A549 (cell line): ENCODE measurements at regions not wholly inside any gene's neighbourhood (a gene's known extent, or its start where the extent isn't known, plus 50 kb on each side); places are given as distances from the start of the nearest gene placed in this dataset.

ENCODE experiments used
- ATAC-seq, 2 experiments: fragments of 200-7000 bp in 1 of 2; fragments of >200 bp in 1 of 2; cut with Nextera tagmentation in 1 of 2; cut with Tn5 transposase in 1 of 2; 3 replicates each; pipeline versions ENCODE4 v1.8.0 to v1.9.1; 2018 to 2020; ENCODE audit warnings: mild to moderate bottlenecking in 1 of 2, moderate library complexity in 1 of 2
- CTCF ChIA-PET: fragments of 300-600 bp; sonication (Branson Sonifier 250); formaldehyde crosslinking; extraction: SDS; loops from one replicate; lab custom pipeline; 2021; ENCODE audit warnings: antibody characterized with exemption, inconsistent platforms; lab: Yijun Ruan, JAX
- POLR2A ChIA-PET: fragments of 350-600 bp; formaldehyde crosslinking; extraction: SDS; loops from one replicate; lab custom pipeline; 2021; ENCODE audit warnings: antibody characterized with exemption, inconsistent platforms; lab: Yijun Ruan, JAX
- DNase-seq, 2 experiments: peaks; one replicate each; pipeline versions ENCODE4 v3.0.0 to v3.0.0-alpha.2; 2011 to 2016; ENCODE audit warnings: low read depth in 1 of 2, low spot score in 1 of 2
- FAIRE-seq: peaks from 2 replicates; lab custom pipeline; 2011; peaks lifted over from hg19 to GRCh38; lab: Jason Lieb, UNC
- H3K27ac ChIP-seq, 2 experiments: fragments of >200 bp; sonication (Bioruptor Twin); formaldehyde crosslinking; 3 replicates each; pipeline ENCODE4 v1.5.1; 2016 to 2017
- H3K4me1 ChIP-seq: fragments of >200 bp; sonication (Bioruptor Twin); formaldehyde crosslinking; 3 replicates; pipeline ENCODE4 v1.6.1; 2016
- H3K4me2 ChIP-seq: fragments of >200 bp; sonication (Bioruptor Twin); formaldehyde crosslinking; 3 replicates; pipeline ENCODE4 v1.6.1; 2016
- H3K4me3 ChIP-seq: fragments of >200 bp; sonication (Bioruptor Twin); formaldehyde crosslinking; 3 replicates; pipeline ENCODE4 v1.5.1; 2016
- H3K9me3 ChIP-seq: fragments of >200 bp; sonication (Bioruptor Twin); formaldehyde crosslinking; 3 replicates; pipeline ENCODE4 v1.6.1; 2016
- BHLHE40 ChIP-seq: IDR thresholded peaks from 2 replicates; pipeline ENCODE4 v1.6.1; 2012; ENCODE audit warnings: low read depth, low read length, inconsistent platforms
- CBX8 ChIP-seq: fragments of 200-600 bp; sonication (generic); IDR thresholded peaks from 2 replicates; pipeline ENCODE4 v1.6.1; 2016
- CEBPB ChIP-seq, 2 experiments: fragments of >200 bp in 1 of 2; sonication (Bioruptor Twin) in 1 of 2; formaldehyde crosslinking in 1 of 2; IDR thresholded peaks; 2 replicates each; pipeline ENCODE4 v1.6.1; 2012 to 2016
- CHD2 ChIP-seq: fragments of 150-350 bp; IDR thresholded peaks from 2 replicates; pipeline ENCODE4 v1.6.1; 2014; ENCODE audit warnings: low read length; ENCODE audit not compliant: partially characterized antibody
- ESRRA ChIP-seq: fragments of 150-350 bp; IDR thresholded peaks from 2 replicates; pipeline ENCODE4 v1.6.1; 2014; ENCODE audit warnings: mild to moderate bottlenecking, low read length, borderline replicate concordance
- FOXS1 ChIP-seq: fragments of 250-450 bp; sonication (Bioruptor Pico); IDR thresholded peaks from 2 replicates; pipeline ENCODE4 v1.5.0; 2020; ENCODE audit warnings: mild to moderate bottlenecking, moderate library complexity
- HOXB5 ChIP-seq: fragments of 250-450 bp; sonication (Bioruptor Pico); IDR thresholded peaks from 2 replicates; pipeline ENCODE4 v1.5.0; 2020; ENCODE audit warnings: mild to moderate bottlenecking, moderate library complexity
- JUN ChIP-seq, 2 experiments: fragments of >200 bp; sonication (Bioruptor Twin); formaldehyde crosslinking; IDR thresholded peaks; 2 replicates in 1 of 2; 3 replicates in 1 of 2; pipeline ENCODE4 v1.6.1; 2016 to 2017
- MAFK ChIP-seq: fragments of 450-650 bp; IDR thresholded peaks from 2 replicates; pipeline ENCODE4 v1.6.1; 2014; ENCODE audit not compliant: partially characterized antibody
- MAZ ChIP-seq: fragments of 150-350 bp; IDR thresholded peaks from 2 replicates; pipeline ENCODE4 v1.6.1; 2014; ENCODE audit warnings: antibody characterized with exemption, low read depth, low read length, borderline replicate concordance
- MYC ChIP-seq: IDR thresholded peaks from 2 replicates; pipeline ENCODE4 v1.6.1; 2012; ENCODE audit warnings: mild to moderate bottlenecking, inconsistent platforms, low read length, improper control_type of control experiment, borderline replicate concordance
- PHF8 ChIP-seq: fragments of 200-600 bp; sonication (generic); IDR thresholded peaks from 2 replicates; pipeline ENCODE4 v1.6.1; 2016; ENCODE audit warnings: low read depth, mild to moderate bottlenecking, antibody characterized with exemption, moderate library complexity, borderline replicate concordance
- POLR2AphosphoS2 ChIP-seq: conservative IDR thresholded peaks from 2 replicates; pipeline ENCODE4 v1.6.1; 2012; ENCODE audit warnings: low read length, improper control_type of control experiment, inconsistent platforms
- RAD21 ChIP-seq, 2 experiments: fragments of >200 bp in 1 of 2; sonication (Bioruptor Twin) in 1 of 2; formaldehyde crosslinking in 1 of 2; IDR thresholded peaks in 1 of 2; conservative IDR thresholded peaks in 1 of 2; 2 replicates in 1 of 2; 3 replicates in 1 of 2; pipeline ENCODE4 v1.6.1; 2012 to 2018; ENCODE audit warnings: inconsistent platforms in 1 of 2
- RFX5 ChIP-seq: fragments of 450-650 bp; IDR thresholded peaks from 2 replicates; pipeline ENCODE4 v1.7.1; 2014; ENCODE audit warnings: antibody characterized with exemption, mild to moderate bottlenecking, moderate library complexity
- RNF2 ChIP-seq: fragments of 200-600 bp; sonication (generic); IDR thresholded peaks from 2 replicates; pipeline ENCODE4 v1.6.1; 2016; ENCODE audit warnings: low read depth, mild to moderate bottlenecking, antibody characterized with exemption, moderate library complexity, borderline replicate concordance
- SREBF2 ChIP-seq: fragments of 450-650 bp; IDR thresholded peaks from 2 replicates; pipeline ENCODE4 v1.6.1; 2014; ENCODE audit warnings: mild to moderate bottlenecking, moderate library complexity
- USF2 ChIP-seq: fragments of 450-650 bp; IDR thresholded peaks from 2 replicates; pipeline ENCODE4 v1.6.1; 2014; ENCODE audit warnings: antibody characterized with exemption
- ZFP36 ChIP-seq: fragments of 450-650 bp; IDR thresholded peaks from 2 replicates; pipeline ENCODE4 v1.6.1; 2014; ENCODE audit warnings: borderline replicate concordance; ENCODE audit not compliant: partially characterized antibody
- ZNF302 ChIP-seq: fragments of 250-450 bp; sonication (Bioruptor Pico); IDR thresholded peaks from 2 replicates; pipeline ENCODE4 v1.9.0; 2021; ENCODE audit warnings: inconsistent platforms, mild to moderate bottlenecking, moderate library complexity
- ZSCAN20 ChIP-seq: fragments of 250-450 bp; sonication (Bioruptor Pico); IDR thresholded peaks from 2 replicates; pipeline ENCODE4 v1.8.0; 2022; ENCODE audit warnings: mild to moderate bottlenecking, moderate library complexity
- WGBS: methylation state at CpG from one replicate; pipeline ENCODE4 v1.1.6; 2017; ENCODE audit errors: missing lambda C conversion rate; 5-methylcytosine and 5-hydroxymethylcytosine counted together
- TF ChIP-seq, protein P1 (sequence below): fragments of 200-600 bp; sonication (generic); IDR thresholded peaks from 2 replicates; pipeline ENCODE4 v1.6.1; 2016; ENCODE audit warnings: antibody characterized with exemption, mild to moderate bottlenecking, moderate library complexity
- TF ChIP-seq, protein P2 (sequence below): fragments of >200 bp; sonication (Bioruptor Twin); formaldehyde crosslinking; IDR thresholded peaks from 3 replicates; pipeline ENCODE4 v1.5.1; 2016
- TF ChIP-seq, protein P3 (sequence below): fragments of 250-450 bp; sonication (Bioruptor Pico); IDR thresholded peaks from 2 replicates; pipeline ENCODE4 v1.5.0; 2021; ENCODE audit warnings: mild to moderate bottlenecking, moderate library complexity, borderline replicate concordance

DNA sequence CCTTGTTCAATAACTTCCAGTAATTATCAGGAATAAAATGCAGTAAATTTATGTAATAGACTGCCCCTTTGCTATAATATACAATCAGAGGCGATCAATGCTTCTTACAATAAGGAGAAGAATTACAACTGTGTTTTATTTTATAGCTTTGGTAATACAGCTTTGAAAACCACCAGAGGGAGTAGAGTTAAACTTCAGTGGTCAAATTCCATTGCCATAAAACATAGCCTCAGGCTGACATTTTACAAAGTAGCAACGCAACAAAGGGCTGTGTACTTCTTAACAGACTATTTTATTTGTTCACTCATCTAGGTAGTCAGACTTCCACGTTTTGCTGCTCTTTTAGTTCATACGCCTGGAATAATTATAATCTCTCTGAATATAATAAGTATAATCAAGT is 58.5 kb downstream of the TEX13C start:
- TF ChIP-seq ZFP36, result no peak
- TF ChIP-seq ZNF302 (CRISPR knock-in tag), result no peak
- no peak for TF ChIP-seq MAFK
- no peak for TF ChIP-seq ESRRA
- TF ChIP-seq, protein P1, sequence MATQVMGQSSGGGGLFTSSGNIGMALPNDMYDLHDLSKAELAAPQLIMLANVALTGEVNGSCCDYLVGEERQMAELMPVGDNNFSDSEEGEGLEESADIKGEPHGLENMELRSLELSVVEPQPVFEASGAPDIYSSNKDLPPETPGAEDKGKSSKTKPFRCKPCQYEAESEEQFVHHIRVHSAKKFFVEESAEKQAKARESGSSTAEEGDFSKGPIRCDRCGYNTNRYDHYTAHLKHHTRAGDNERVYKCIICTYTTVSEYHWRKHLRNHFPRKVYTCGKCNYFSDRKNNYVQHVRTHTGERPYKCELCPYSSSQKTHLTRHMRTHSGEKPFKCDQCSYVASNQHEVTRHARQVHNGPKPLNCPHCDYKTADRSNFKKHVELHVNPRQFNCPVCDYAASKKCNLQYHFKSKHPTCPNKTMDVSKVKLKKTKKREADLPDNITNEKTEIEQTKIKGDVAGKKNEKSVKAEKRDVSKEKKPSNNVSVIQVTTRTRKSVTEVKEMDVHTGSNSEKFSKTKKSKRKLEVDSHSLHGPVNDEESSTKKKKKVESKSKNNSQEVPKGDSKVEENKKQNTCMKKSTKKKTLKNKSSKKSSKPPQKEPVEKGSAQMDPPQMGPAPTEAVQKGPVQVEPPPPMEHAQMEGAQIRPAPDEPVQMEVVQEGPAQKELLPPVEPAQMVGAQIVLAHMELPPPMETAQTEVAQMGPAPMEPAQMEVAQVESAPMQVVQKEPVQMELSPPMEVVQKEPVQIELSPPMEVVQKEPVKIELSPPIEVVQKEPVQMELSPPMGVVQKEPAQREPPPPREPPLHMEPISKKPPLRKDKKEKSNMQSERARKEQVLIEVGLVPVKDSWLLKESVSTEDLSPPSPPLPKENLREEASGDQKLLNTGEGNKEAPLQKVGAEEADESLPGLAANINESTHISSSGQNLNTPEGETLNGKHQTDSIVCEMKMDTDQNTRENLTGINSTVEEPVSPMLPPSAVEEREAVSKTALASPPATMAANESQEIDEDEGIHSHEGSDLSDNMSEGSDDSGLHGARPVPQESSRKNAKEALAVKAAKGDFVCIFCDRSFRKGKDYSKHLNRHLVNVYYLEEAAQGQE, result no peak
- no peak for TF ChIP-seq CHD2
- no peak for TF ChIP-seq ZSCAN20
- no peak for TF ChIP-seq CEBPB (IDR thresholded peaks at IDR 0.05)
- TF ChIP-seq, protein P2, sequence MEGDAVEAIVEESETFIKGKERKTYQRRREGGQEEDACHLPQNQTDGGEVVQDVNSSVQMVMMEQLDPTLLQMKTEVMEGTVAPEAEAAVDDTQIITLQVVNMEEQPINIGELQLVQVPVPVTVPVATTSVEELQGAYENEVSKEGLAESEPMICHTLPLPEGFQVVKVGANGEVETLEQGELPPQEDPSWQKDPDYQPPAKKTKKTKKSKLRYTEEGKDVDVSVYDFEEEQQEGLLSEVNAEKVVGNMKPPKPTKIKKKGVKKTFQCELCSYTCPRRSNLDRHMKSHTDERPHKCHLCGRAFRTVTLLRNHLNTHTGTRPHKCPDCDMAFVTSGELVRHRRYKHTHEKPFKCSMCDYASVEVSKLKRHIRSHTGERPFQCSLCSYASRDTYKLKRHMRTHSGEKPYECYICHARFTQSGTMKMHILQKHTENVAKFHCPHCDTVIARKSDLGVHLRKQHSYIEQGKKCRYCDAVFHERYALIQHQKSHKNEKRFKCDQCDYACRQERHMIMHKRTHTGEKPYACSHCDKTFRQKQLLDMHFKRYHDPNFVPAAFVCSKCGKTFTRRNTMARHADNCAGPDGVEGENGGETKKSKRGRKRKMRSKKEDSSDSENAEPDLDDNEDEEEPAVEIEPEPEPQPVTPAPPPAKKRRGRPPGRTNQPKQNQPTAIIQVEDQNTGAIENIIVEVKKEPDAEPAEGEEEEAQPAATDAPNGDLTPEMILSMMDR, result no peak
- no peak for TF ChIP-seq SREBF2
- no peak for TF ChIP-seq JUN (IDR thresholded peaks at IDR 0.05)
- TF ChIP-seq PHF8, result no peak
- no peak for ATAC-seq
- H3K4me3 ChIP-seq, result no peak overlapping the region
- H3K9me3 ChIP-seq, result no peaks in the 10 kb centered on the region
- DNase-seq, result no peak
- no peak for FAIRE-seq
- CTCF ChIA-PET, result no interaction called here
- whole genome bisulfite sequencing, result 12% methylated on average over 4 of the region's 4 CpGs
- POLR2A ChIA-PET, result no interaction called here
- H3K27ac ChIP-seq, result no peak overlapping the region
- no peaks in the 10 kb centered on the region for H3K4me1 ChIP-seq
- H3K4me2 ChIP-seq, result no peak overlapping the region

- Histone ChIP-seq H3K9me3 (no peaks in the 10 kb centered on the region), H3K27ac (no peak overlapping the region), H3K4me2 (no peak overlapping the region), H3K4me3 (no peak overlapping the region), H3K4me1 (no peaks in the 10 kb centered on the region)
- FAIRE-seq (no peak), ATAC-seq (no peak), DNase-seq (no peak)
- CTCF ChIA-PET, result no interaction called here
- TF ChIP-seq JUN (IDR thresholded peaks at IDR 0.05) (no peak), ZFP36 (no peak), CEBPB (IDR thresholded peaks at IDR 0.05) (no peak), POLR2AphosphoS2 (no peak), RFX5 (no peak), HOXB5 (CRISPR knock-in tag) (no peak), ZSCAN20 (no peak), MYC (no peak), FOXS1 (no peak), RAD21 (conservative IDR thresholded peaks at IDR 0.05 in 1 of 2, IDR thresholded peaks at IDR 0.05 in 1 of 2) (no peak), CBX8 (no peak), BHLHE40 (no peak), USF2 (no peak), CHD2 (no peak), RNF2 (no peak), MAZ (no peak)
- TF ChIP-seq, protein P3, sequence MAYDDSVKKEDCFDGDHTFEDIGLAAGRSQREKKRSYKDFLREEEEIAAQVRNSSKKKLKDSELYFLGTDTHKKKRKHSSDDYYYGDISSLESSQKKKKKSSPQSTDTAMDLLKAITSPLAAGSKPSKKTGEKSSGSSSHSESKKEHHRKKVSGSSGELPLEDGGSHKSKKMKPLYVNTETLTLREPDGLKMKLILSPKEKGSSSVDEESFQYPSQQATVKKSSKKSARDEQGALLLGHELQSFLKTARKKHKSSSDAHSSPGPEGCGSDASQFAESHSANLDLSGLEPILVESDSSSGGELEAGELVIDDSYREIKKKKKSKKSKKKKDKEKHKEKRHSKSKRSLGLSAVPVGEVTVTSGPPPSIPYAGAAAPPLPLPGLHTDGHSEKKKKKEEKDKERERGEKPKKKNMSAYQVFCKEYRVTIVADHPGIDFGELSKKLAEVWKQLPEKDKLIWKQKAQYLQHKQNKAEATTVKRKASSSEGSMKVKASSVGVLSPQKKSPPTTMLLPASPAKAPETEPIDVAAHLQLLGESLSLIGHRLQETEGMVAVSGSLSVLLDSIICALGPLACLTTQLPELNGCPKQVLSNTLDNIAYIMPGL (CRISPR knock-in tag), result no peak
- TF ChIP-seq, protein P2, result no peak
- WGBS, result 44% methylated on average over 3 of the region's 3 CpGs
- POLR2A ChIA-PET, result no interaction called here
These were observed 59.1 kb downstream of the TEX13C start for GRCh38 chrX:125378770-125379169.
